Fibroblast of lung (primary cell): ENCODE measurements at regions not wholly inside any gene's neighbourhood (a gene's known extent, or its start where the extent isn't known, plus 50 kb on each side); places are given as distances from the start of the nearest gene placed in this dataset.

ENCODE experiments used
- CTCF ChIP-seq, 2 donors: IDR thresholded peaks in 1 of 2; conservative IDR thresholded peaks in 1 of 2; 1 replicate in 1 of 2; 2 replicates in 1 of 2; pipeline ENCODE4 v1.5.1; 2011 to 2012; ENCODE audit warnings: low read length in 2 of 2, control low read depth in 1 of 2, inconsistent platforms in 1 of 2, low read depth in 1 of 2, mild to moderate bottlenecking in 1 of 2
- EZH2 ChIP-seq: IDR thresholded peaks from 2 replicates; pipeline ENCODE4 v1.5.1; 2012; ENCODE audit warnings: low read length, control low read depth, mild to moderate bottlenecking; ENCODE audit errors: missing control alignments

- no peak for TF ChIP-seq CTCF (conservative IDR thresholded peaks at IDR 0.05 in 1 of 2, IDR thresholded peaks at IDR 0.05 in 1 of 2; ENCODE audit: low read depth in 1 of 2, low read length in 2 of 2)
- TF ChIP-seq EZH2: no peak
Observed at GRCh38 chr7:18354108-18355085, 141.2 kb upstream of the HDAC9 start.
